K562 (cell line): ENCODE measurements at regions not wholly inside any gene's neighbourhood (a gene's known extent, or its start where the extent isn't known, plus 50 kb on each side); places are given as distances from the start of the nearest gene placed in this dataset.

Experiments
- ATAC-seq: fragments of 200-7000 bp; cut with Tn5 transposase; 3 replicates; pipeline ENCODE4 v1.9.1; 2020; ENCODE audit warnings: moderate library complexity
- BruUV-seq: library from RNA; stranded (reverse); fragments of 400-500 nt; replicated peaks from 2 replicates; lab custom pipeline; 2021; lab: Mats Ljungman, UMichigan
- CTCF ChIA-PET: fragments of 300-600 bp; formaldehyde crosslinking; extraction: SDS; loops from one replicate; lab custom pipeline; 2021; ENCODE audit warnings: low intra/inter-chr PET ratio; lab: Yijun Ruan, JAX
- POLR2A ChIA-PET: fragments of 300-600, 350-650 bp; sonication (Branson Sonifier 250); formaldehyde crosslinking; extraction: SDS; loops from one replicate; lab custom pipeline; 2021; ENCODE audit warnings: antibody characterized with exemption, inconsistent platforms; lab: Yijun Ruan, JAX
- DNase-seq, 4 experiments: peaks; one replicate each; pipeline versions ENCODE4 v3.0.0 to v3.0.0-alpha.2; 2011 to 2018; ENCODE audit warnings: low spot score in 3 of 4, mixed read lengths in 3 of 4; ENCODE audit errors: extremely low read depth in 1 of 4
- FAIRE-seq: peaks from 2 replicates; lab custom pipeline; 2011; peaks lifted over from hg19 to GRCh38; lab: Jason Lieb, UNC
- H2AFZ ChIP-seq: 2 replicates; pipeline ENCODE4 v1.6.0; 2011; ENCODE audit warnings: low read depth, low read length, control low read depth, inconsistent platforms
- H3K27ac ChIP-seq: fragments of 200-600 bp; 3 replicates; pipeline ENCODE4 v1.8.0; 2011; ENCODE audit warnings: low read depth, mild to moderate bottlenecking, control low read depth, inconsistent platforms, low read length, moderate library complexity, mixed read lengths; ENCODE audit errors: extremely low read depth
- H3K27me3 ChIP-seq, 2 experiments: fragments of 300-600 bp in 1 of 2; 2 replicates in 1 of 2; 3 replicates in 1 of 2; pipeline versions ENCODE4 v1.6.0 to v1.8.0; 2011; ENCODE audit warnings: inconsistent platforms in 2 of 2, low read length in 2 of 2, mild to moderate bottlenecking in 1 of 2, mixed read lengths in 1 of 2, moderate library complexity in 1 of 2; ENCODE audit not compliant: control insufficient read depth in 2 of 2, insufficient read depth in 2 of 2
- H3K36me3 ChIP-seq: fragments of 300-600 bp; 3 replicates; pipeline ENCODE4 v1.8.0; 2011; ENCODE audit warnings: mild to moderate bottlenecking, low read length, inconsistent platforms; ENCODE audit not compliant: control insufficient read depth, insufficient read depth
- H3K4me1 ChIP-seq, 2 experiments: fragments of 200-600 bp in 1 of 2; replicated peaks in 1 of 2; 2 replicates in 1 of 2; 3 replicates in 1 of 2; pipeline versions ENCODE4 v1.5.1 to v1.8.0; 2011; ENCODE audit warnings: inconsistent platforms in 2 of 2, low read length in 2 of 2, mild to moderate bottlenecking in 1 of 2, mixed read lengths in 1 of 2, moderate library complexity in 1 of 2; ENCODE audit not compliant: control insufficient read depth in 2 of 2, insufficient read depth in 2 of 2
- H3K4me2 ChIP-seq: 2 replicates; pipeline ENCODE4 v1.6.1; 2011; ENCODE audit warnings: low read length, control low read depth, inconsistent platforms, mixed read lengths; ENCODE audit not compliant: insufficient read depth
- H3K4me3 ChIP-seq: fragments of 200-600 bp; sonication (generic), shearing (Covaris generic); 2 replicates; pipeline ENCODE4 v1.5.1; 2016; ENCODE audit warnings: control low read depth, inconsistent platforms
- H3K79me2 ChIP-seq: fragments of 200-600 bp; 3 replicates; pipeline ENCODE4 v1.8.0; 2011; ENCODE audit warnings: low read length, inconsistent platforms; ENCODE audit not compliant: control insufficient read depth, insufficient read depth
- H3K9ac ChIP-seq, 2 experiments: 2 replicates each; pipeline versions ENCODE4 v1.6.0 to v1.6.1; 2011; ENCODE audit warnings: low read depth in 2 of 2, low read length in 2 of 2, control low read depth in 1 of 2, inconsistent platforms in 1 of 2, mild to moderate bottlenecking in 1 of 2, mixed read lengths in 1 of 2; ENCODE audit not compliant: insufficient read depth in 1 of 2
- H3K9me1 ChIP-seq: one replicate; pipeline ENCODE4 v1.6.0; 2011; ENCODE audit warnings: inconsistent platforms, mild to moderate bottlenecking, low read length, moderate library complexity; ENCODE audit not compliant: control insufficient read depth, insufficient read depth
- H3K9me3 ChIP-seq: replicated peaks from 2 replicates; pipeline ENCODE4 v1.5.1; 2011; ENCODE audit warnings: low read depth, low read length, inconsistent platforms; ENCODE audit not compliant: control insufficient read depth, insufficient read depth
- H4K20me1 ChIP-seq: replicated peaks from 2 replicates; pipeline ENCODE4 v1.6.1; 2011; ENCODE audit warnings: low read length, inconsistent platforms, mixed read lengths; ENCODE audit not compliant: control insufficient read depth, insufficient read depth
- HIVEP1 ChIP-seq: fragments of 250-450 bp; sonication (Bioruptor Pico); IDR thresholded peaks from 2 replicates; pipeline ENCODE4 v1.4.0; 2020; ENCODE audit warnings: mild to moderate bottlenecking
- PBX2 ChIP-seq, 2 experiments: IDR thresholded peaks in 1 of 2; conservative IDR thresholded peaks in 1 of 2; 2 replicates each; pipeline ENCODE4 v1.6.1; 2016; ENCODE audit warnings: low read depth in 2 of 2, mild to moderate bottlenecking in 1 of 2, missing compliant biosample characterization in 1 of 2, missing genetic modification characterization in 1 of 2, moderate library complexity in 1 of 2
- WGBS: fragments of 100-300 bp; shearing (Covaris generic); methylation state at CpG from one replicate; pipeline ENCODE4 v1.1.6; 2016; ENCODE audit warnings: low coverage, mixed read lengths; ENCODE audit not compliant: insufficient coverage; ENCODE audit errors: missing lambda C conversion rate; 5-methylcytosine and 5-hydroxymethylcytosine counted together
- in situ Hi-C: fragments of 300-500 bp; cut with MboI; formaldehyde crosslinking; loops from 4 replicates; pipeline ENCODE4 v1.15.0; 2018; ENCODE audit warnings: inconsistent platforms, mixed read lengths
- intact Hi-C: fragments of 100-400 bp; cut with micrococcal nuclease; formaldehyde crosslinking; loops from 2 replicates; pipeline ENCODE4 v1.14.2; 2022

GRCh38 chr1:219433496-219434131 lies 179.3 kb downstream of the ZC3H11B start:
- in situ Hi-C loops: no loop called here
- Histone ChIP-seq H3K9me3 (no peaks in the 10 kb centered on the region), H3K27me3 (no peaks in the 10 kb centered on the region), H3K9ac (no peak overlapping the region), H2AFZ (no peak overlapping the region), H3K9me1 (no peaks in the 10 kb centered on the region), H3K79me2 (no peaks in the 10 kb centered on the region), H3K4me3 (no peak overlapping the region), H3K4me1 (no peaks in the 10 kb centered on the region), H4K20me1 (no peaks in the 10 kb centered on the region), H3K36me3 (no peaks in the 10 kb centered on the region), H3K27ac (no peak overlapping the region), H3K4me2 (no peak overlapping the region)
- TF ChIP-seq HIVEP1 (no peak), PBX2 (CRISPR knock-in tag; IDR thresholded peaks at IDR 0.05; ENCODE audit: low read depth) (no peak), PBX2 (tag; conservative IDR thresholded peaks at IDR 0.05; ENCODE audit: low read depth) (no peak)
- WGBS: 0% methylated on average over 6 of the region's 6 CpGs
- intact Hi-C loops: no loop called here
- no TSS peak for BruUV-seq
- no peak for FAIRE-seq
- ATAC-seq: no peak
- DNase-seq: no peak
- ChIA-PET POLR2A (no interaction called here), CTCF (no interaction called here)
